Astrocyte (in vitro differentiated cells and primary cell): ENCODE measurements at regions not wholly inside any gene's neighbourhood (a gene's known extent, or its start where the extent isn't known, plus 50 kb on each side); places are given as distances from the start of the nearest gene placed in this dataset.

Experiments used
- EZH2 ChIP-seq: IDR thresholded peaks from 2 replicates; pipeline ENCODE4 v1.6.1; 2012; ENCODE audit warnings: mild to moderate bottlenecking, low read length, inconsistent platforms; ENCODE audit not compliant: insufficient read depth
- TF ChIP-seq, protein P1 (sequence below): IDR thresholded peaks from 2 replicates; pipeline ENCODE4 v1.5.1; 2011; ENCODE audit warnings: low read depth, mild to moderate bottlenecking, inconsistent platforms, low read length, moderate library complexity; ENCODE audit not compliant: insufficient read depth

DNA sequence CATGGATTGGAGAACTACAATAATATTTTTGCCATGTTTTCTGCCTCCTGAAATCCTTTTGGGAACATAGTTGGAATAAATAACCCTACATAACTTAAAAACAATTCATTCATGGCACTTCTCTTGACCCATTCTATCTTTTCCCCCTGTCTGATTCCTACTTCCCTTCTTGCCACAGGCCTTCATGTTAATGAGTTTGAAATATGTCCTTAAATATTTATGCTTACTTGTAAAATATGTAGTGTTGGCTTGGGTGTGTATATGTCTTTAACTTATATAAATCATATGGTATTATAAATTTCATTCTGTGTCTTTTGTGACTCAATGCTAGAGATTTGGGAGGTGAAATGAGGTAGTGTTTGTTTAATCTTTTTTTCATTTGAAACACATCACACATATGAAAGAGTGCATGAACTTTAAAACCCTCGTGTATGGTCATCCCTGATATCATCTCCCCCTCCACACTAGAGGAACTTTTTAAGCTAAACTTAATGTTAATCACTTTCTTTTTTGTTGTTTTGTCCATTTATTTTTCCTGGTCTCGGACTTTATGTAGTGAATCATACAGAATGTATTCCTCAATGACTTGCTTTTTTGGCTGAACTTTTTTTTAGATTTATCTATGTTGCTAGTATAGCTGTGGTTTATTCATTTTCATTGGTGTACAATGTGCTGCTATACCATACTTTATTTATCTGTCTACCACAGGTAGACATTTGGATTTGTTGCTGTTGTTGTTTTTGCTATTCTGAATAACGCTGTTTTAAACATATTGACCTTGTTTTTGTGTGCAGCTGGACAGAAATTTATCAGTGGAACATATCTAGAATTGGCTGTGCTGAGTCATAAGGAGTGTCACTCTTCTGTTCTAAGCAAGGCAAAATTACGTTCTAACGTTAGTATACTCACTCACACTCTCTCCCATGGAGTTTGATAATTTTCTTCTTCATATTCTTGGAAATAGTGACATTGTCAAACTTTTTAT, 441.6 kb downstream of the PLPP3 start:
- TF ChIP-seq, protein P1, sequence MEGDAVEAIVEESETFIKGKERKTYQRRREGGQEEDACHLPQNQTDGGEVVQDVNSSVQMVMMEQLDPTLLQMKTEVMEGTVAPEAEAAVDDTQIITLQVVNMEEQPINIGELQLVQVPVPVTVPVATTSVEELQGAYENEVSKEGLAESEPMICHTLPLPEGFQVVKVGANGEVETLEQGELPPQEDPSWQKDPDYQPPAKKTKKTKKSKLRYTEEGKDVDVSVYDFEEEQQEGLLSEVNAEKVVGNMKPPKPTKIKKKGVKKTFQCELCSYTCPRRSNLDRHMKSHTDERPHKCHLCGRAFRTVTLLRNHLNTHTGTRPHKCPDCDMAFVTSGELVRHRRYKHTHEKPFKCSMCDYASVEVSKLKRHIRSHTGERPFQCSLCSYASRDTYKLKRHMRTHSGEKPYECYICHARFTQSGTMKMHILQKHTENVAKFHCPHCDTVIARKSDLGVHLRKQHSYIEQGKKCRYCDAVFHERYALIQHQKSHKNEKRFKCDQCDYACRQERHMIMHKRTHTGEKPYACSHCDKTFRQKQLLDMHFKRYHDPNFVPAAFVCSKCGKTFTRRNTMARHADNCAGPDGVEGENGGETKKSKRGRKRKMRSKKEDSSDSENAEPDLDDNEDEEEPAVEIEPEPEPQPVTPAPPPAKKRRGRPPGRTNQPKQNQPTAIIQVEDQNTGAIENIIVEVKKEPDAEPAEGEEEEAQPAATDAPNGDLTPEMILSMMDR, result no peak
- TF ChIP-seq EZH2, result no peak
